NOMO-1 treated with DMSO at 0.1 percent for 48 hours (cell line): ENCODE measurements at regions not wholly inside any gene's neighbourhood (a gene's known extent, or its start where the extent isn't known, plus 50 kb on each side); places are given as distances from the start of the nearest gene placed in this dataset.
"Not testable (repeated sequence)": the region's sequence is repeated elsewhere in the genome, so short reads cannot be mapped to it uniquely, and the experiment has no call there.

Experiments
- DNase-seq: peaks from one replicate; lab custom pipeline; 2025; ENCODE audit not compliant: unreplicated experiment; lab: John Stamatoyannopoulos, UW

GRCh38 chr14:106323970-106324369, 797.6 kb downstream of the TMEM121 start:
- DNase-seq = not testable (repeated sequence)

DNA sequence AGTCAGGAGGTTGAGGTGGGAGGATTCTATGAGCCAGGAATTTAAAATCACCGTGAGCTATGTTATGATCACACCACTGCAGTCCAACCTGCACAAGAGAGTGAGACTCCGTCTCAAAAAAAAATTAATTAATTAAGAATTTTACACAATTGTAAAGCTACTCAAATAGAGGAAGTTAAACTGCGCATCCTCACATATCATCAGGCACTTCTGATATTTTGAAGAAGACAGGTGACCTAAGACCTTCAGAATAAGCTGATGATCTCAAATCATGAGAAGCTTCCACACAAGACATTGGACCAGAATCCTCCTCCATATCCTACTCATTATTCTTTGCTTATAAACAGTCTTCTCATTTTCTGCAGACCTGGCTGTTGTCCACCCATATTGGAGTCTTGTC, 800.9 kb downstream of the TMEM121 start:
- DNase-seq = no peak

DNA sequence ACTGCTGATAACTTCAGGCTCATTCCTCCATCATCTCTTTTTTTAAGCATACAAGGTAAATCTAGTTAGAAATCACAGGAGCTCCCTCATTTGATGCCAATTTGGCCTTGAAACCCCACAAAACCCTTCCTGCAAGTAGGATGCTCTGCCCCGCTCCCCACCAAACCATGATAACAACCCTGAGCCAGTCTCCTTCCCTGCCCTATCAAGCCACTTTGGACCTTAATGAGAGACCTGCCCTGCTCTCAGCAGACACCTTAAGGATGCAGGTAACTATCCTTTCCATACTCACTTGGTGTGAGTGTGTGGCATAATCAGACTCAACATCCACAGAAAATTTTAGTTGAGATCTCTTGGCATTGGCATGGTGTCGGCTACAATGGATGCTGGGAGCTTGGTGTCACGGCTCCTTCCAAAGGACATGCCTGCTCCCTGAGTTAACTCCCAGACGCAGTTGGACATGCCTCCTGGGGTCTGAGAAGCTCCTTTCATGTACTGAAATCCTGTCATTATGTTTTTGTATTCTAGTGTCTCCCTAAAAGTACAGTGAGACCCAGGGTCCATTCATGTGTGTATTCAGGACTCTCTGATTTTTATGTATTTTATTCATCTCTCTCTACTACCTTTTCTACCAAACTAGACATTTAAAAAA, 801.4 kb downstream of the TMEM121 start:
- not testable (repeated sequence) for DNase-seq

- not testable (repeated sequence) for DNase-seq
Observed at GRCh38 chr14:106329243-106329642, 802.9 kb downstream of the TMEM121 start.

DNA sequence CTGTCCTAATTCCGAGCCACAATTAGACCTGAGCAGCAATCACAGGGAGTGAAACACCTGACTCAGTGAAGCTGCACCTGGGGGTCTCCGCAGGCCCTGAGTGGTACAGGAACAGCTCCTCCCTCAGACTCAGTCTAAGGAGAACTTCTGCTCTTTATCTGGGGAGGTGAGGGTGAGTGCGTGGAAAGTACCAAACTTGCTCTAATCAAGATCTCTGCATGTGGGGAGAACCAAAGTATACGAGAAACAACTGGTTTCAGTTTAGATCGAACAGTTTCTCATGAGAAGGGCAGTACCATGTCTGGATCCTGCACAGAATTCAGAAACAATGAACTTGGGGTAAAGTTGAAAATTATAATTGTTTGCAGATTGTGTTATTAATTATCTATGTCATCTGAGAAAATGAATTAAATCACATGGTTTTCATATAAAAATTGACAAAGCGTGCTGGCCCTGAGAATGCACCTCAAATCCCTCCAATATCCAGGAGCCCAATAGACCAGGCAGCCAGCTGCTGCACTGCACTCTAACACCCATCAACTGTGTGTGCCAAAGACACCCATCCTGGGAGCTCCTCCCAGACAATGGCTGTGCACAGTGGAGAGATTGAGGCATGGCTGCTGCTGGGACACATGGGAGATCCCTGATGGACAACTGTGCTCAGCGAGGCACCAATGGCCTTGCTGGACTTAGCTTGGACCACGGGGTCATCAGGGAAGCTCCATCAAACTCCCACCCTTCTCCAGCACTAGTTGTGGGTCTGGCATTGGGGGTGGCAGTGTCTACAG, 803.8 kb downstream of the TMEM121 start:
- DNase-seq = not testable (repeated sequence)

DNA sequence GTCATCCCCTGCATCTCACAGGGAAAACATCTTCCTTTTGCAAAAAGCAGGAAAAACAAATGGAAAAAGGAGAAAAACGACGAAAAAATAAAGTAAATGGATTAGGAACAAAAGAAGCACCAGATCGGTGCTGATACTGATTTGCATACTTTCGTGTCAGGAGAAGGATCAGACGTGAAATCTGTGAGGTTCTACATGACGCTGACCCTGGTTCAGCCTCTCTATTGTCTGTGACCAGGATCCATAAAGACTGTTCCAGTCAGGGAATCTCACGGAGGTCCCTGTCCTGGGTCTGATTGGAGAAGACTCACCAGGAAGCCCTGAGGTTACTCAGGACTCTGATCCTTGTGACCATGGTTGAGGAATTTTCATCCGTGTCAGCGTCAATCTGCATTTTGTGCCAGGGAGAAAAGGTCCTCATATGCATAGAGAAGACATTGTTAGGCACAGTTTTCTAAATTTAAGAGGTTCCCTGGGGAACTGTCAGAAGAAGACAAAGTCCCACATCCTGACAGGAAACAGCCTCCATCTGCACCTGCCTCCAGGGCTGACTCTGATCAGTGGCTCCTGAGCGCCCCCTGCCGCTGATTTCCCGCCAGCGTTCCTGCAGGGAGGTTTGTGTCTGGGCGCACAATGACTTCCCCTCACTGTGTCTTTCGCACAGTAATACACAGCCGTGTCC, 808.2 kb downstream of the TMEM121 start:
- not testable (repeated sequence) for DNase-seq

DNA sequence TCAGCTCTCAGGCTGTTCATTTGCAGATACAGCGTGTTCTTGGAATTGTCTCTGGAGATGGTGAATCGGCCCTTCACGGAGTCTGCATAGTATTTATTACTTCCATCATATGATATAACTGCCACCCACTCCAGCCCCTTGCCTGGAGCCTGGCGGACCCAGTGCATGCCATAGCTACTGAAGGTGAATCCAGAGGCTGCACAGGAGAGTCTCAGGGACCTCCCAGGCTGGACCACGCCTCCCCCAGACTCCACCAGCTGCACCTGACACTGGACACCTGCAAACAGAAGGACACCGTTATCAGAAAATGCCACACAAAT, 808.7 kb downstream of the TMEM121 start:
- not testable (repeated sequence) for DNase-seq

DNA sequence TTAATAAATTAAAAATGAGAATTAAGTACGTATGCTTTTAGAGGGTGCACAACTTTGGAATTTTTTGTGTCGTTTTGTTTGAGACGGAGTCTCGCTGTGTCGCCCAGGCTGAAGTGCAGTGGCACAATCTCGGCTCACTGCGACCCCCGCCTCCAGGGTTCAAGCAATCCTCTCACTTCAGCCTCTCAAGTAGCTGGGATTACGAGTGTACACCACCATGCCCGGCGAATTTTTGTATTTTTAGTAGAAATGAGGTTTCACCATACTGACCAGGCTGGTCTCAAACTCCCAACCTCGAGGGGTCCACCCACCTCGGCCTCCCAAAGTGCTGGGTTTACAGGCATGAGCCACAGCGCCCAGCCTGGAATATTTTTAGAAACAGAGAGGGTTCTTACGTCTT, 812.4 kb downstream of the TMEM121 start:
- DNase-seq = not testable (repeated sequence)

GRCh38 chr14:106340658-106341057, 814.3 kb downstream of the TMEM121 start:
- DNase-seq = not testable (repeated sequence)

GRCh38 chr14:106341161-106341560, 814.8 kb downstream of the TMEM121 start:
- not testable (repeated sequence) for DNase-seq

- no peak for DNase-seq
Observed at GRCh38 chr14:106343626-106344025, 817.2 kb downstream of the TMEM121 start.

DNA sequence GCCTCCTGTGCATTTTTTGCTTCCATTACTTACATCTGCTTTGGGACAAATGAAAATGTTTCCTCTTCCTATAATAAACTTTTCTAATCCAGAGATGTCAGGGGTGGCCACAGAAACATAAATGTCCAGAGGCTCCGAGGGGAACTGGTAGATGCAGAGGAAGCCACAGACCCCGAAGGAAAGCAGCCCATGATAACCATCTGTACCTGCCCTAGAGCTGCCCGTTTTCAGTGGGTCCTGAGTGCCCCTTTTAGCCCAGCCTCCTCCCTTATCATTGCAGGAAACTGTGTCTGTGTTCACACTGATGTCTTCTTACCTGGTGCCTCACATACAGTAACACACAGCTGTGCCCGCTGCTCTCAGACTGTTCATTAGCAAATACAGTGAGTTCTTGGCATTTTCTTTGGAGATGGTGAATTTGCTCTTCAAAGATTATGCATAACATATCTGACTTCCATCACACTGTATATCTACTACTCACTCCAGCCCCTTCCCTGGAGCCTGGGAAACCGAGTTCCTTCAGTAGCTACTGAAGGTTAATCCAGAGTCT, 817.8 kb downstream of the TMEM121 start:
- DNase-seq = not testable (repeated sequence)

DNA sequence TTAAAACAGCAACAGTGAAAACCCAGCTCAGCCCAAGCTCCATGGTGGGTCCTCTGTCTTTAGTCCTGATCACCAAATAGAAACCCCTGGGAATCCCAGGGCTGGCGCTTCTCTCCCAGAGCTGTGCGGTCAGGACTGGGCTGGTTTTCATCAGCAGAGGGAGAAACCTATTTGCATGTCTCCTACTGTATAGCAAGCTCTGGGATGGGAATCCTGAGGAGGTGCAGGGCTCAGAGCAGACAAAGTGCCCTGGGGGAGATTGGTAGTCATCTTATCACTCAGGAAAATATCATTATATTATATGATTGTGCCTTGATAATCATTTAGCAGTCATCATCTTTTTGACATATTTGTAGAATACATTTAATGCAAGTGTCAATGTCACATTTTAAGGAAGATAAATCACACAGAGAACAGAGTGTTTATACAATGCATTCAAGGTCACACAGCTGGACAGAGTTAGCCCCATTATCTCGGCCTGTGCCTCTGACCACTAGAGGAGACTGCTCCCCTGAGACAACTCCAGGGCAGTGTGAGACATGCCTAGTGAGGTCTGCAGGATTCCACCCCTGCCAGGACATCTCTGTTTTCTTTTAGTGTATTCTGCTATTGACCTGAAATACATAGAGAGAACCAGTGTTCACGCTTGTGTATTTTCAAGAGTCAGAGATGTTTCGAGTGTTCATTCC, 818.6 kb downstream of the TMEM121 start:
- not testable (repeated sequence) for DNase-seq

- DNase-seq = no peak
Observed at GRCh38 chr14:106346084-106346483, 819.7 kb downstream of the TMEM121 start.

GRCh38 chr14:106346534-106347290, 820.3 kb downstream of the TMEM121 start:
- no peak for DNase-seq

GRCh38 chr14:106347291-106347778, 821.0 kb downstream of the TMEM121 start:
- DNase-seq = no peak

- DNase-seq = no peak
Observed at GRCh38 chr14:106347890-106348755, 821.7 kb downstream of the TMEM121 start.

- not testable (repeated sequence) for DNase-seq
Observed at GRCh38 chr14:106348873-106349540, 822.6 kb downstream of the TMEM121 start.
